ENCODE measurements at regions not wholly inside any gene's neighbourhood (a gene's known extent, or its start where the extent isn't known, plus 50 kb on each side); places are given as distances from the start of the nearest gene placed in this dataset.

DNA sequence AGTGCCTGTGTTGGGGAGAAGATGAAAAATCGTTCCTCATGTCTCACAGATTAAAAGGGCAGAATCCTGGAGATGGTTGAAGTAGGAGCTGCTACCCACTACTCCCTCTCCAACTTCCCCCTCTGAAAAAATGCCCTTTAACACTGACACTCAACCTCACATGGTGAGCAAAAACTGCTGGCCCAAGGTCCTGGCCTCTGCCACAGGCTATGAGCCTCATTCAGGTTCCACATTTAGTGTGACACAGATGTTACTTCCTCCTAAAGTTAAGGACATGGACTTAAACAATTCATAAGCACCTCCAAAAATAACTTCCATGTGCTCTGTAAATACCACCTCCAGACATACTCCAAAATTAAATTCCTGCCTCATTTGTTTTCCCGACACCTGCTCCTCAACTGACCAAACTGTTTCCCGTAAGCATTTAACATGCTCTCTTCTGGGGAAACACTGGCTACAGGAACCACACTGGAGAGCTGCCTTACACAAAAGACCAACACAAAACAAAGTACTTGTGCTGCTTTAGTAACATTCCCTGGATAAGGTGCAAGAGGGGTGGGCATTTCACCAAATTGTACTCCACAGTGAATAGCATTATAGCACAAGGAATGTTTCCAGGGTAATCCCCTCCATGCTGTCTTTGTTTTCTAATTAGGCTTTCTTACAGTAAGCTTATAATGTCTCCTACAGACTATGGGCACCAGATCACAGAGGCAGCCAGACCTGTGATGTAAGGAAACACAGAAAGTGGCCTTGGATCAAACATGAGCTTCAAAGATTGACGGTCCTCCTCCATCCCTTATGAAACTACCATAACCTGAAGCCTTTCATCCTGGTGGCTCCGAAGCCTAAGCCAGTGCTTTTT lies 57.0 kb downstream of the PHLDA1 start:
- no peak for DNase-seq

GRCh38 chr12:75971253-75971652 lies 60.3 kb downstream of the PHLDA1 start:
- DNase-seq: no peak

- no peak for DNase-seq
Observed at GRCh38 chr12:75970310-75970709, 61.3 kb downstream of the PHLDA1 start.

GRCh38 chr12:75969768-75970167 lies 61.8 kb downstream of the PHLDA1 start:
- no peak for DNase-seq

DNA sequence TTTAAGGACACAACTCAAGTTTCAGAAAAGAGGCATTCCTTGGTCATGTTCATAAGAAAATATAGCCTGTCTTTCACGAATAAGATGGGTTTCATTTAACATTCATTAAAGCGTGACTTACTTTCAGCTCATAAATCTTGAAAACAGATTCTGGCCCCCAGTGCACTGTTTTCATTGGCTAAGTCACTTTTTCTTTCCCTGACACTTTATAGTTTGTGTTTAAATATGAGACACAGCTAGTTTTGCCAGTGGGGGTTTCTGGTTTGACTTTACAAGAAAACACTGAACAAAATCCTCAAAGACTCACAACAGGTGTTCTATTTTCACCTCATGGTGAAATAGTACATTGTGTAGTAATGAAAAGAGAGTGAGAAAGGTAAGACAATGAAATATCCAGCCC lies 65.9 kb downstream of the PHLDA1 start:
- no peak for DNase-seq

DNA sequence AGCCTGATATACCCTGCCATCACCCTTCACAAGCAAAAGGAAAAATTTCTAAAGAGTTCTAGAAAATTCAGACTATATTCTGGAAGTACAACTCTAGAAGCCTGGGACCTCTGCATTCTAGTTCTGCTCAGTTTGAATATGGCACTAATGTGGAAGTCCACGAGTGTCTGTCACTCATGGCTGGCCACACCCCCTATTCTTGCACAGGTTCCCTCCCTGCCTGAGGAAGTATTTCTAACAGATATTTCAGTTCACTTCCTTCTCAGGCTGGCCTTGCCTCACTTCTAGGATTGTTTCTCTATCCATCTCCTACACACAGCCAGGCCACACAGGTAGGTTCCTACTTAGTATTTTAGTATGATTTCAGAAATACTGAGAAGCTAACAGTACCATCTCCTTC lies 67.4 kb downstream of the PHLDA1 start:
- no peak for DNase-seq

DNA sequence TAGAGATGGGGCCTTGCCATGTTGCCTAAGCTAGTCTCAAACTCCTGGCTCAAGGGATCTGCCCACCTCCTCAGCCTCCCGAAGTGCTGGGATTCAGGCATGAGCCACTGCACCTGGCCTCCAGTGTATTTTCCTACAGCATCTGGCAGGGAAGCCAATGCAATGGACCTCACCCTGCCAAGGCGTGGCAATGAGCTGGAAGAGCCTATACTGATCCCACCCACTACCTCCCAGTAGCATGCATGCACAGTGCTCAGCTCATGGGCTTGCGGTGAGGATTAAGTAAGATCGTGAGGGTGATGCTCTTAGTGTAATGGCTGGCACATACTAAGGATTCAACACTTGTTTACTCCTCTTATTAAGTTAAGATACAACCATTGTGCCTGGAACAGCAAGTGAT lies 69.7 kb downstream of the PHLDA1 start:
- no peak for DNase-seq

GRCh38 chr12:75960954-75961661 lies 70.5 kb downstream of the PHLDA1 start:
- peak; percentile 25 for DNase-seq

DNA sequence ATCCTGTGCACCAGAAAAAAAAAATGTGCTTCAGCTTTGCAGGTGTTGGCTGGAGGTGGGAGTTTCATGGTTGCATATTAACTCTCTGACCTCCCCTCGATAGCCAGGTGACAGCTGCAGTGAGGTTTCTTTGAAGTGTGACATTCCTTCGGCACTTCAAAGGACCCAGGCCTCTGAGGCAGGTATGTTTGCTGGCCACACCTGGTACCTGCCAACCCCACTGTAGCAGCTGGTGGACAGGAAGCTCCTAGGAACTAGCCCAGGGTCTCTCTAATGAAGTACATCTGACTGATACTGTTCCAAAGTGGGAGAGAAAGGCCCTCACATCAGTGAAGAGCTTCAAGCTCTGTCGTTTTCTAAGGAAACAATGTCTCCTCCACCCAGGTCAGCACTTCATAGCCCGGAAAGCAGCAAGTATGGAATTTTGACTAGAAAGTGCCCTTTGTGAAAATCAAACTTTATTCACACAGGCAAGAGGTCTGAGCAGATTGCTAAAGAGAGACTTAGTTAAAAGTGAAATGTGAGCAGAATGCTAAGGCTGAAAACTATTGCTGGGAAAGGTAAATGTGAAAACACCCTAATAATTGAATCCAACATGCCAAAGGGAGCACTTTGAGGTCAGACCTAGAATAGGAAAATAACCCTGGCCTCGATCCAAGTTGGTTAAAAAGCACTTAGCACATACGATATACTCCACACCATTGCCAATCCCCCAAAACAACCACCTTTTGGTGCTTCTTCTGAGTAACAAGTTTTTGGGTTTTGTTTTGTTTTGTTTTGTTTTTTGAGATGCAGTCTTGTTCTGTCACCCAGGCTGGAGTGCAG lies 71.3 kb downstream of the PHLDA1 start:
- DNase-seq: peak; percentile 76

DNA sequence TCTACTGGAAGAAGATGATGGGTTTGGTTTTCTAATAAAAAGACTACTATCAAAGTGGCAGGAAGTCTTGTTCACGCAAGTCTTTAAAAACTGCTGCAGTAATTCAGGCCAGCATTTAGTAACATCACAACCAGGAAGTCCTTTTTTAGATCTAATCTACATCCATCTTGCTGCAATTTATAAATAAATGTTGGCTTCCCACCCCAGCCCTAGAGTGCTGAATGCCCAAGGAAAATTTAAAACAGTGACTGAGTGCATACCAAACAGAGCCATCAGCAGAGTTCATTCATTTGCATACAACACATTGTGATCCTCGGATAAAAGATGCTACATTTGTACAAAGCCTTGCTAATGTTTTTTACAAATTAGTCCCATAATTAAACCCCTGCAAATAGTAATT lies 72.1 kb downstream of the PHLDA1 start:
- no peak for DNase-seq

DNA sequence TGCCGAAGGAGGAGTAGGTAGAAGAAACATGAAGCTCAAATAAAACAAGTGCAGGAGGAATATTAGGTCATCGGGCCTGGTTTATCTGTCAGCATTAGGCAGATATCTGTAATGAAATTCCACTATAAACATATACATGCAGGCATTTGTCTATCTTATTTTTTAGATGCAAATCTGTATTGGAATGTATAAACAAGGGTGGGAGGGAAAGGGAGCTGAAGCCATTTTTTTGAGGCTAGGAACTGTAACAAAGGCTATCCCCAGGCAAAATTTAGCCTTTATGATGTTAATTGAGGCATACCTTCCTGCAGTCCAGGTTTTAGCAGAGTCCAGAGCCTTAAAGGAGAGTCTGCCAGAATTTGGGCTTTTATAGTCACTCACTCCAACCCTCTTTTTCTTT lies 72.5 kb downstream of the PHLDA1 start:
- DNase-seq: peak; percentile 12

GRCh38 chr12:75955251-75955650 lies 76.3 kb downstream of the PHLDA1 start:
- no peak for DNase-seq

GRCh38 chr12:75954749-75955148 lies 76.8 kb downstream of the PHLDA1 start:
- DNase-seq: no peak

- no peak for DNase-seq
Observed at GRCh38 chr12:75954041-75954440, 77.5 kb downstream of the PHLDA1 start.

DNA sequence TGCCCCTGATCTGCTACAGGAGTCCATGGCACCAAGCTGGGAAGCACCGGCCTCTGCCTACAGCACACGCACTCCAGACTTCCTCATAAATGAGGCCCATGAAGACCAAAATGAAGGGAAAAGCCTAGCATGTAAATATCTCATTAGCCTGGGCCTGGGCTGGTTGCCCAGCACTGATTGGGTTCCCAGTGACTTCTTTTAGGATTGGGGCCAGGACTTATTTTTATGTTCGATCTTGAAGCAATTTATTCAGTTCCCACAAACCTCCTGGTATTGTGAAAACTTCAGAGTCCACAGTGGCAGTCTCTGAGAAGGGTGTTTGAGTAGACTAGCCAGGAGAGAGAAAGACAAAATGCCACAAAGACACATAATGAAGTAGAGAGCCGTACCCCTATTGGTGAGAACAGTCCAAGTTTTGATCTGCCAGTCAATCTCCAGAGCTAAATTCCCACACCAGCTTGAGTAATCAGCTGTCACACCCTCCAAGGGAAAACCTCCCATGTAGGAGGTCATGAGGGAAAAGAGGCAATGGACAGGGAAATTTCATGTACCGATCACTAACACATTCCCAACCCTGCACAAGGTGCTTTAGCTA lies 78.2 kb downstream of the PHLDA1 start:
- DNase-seq: no peak

GRCh38 chr12:75951399-75952278 lies 79.9 kb downstream of the PHLDA1 start:
- no peak for DNase-seq

DNA sequence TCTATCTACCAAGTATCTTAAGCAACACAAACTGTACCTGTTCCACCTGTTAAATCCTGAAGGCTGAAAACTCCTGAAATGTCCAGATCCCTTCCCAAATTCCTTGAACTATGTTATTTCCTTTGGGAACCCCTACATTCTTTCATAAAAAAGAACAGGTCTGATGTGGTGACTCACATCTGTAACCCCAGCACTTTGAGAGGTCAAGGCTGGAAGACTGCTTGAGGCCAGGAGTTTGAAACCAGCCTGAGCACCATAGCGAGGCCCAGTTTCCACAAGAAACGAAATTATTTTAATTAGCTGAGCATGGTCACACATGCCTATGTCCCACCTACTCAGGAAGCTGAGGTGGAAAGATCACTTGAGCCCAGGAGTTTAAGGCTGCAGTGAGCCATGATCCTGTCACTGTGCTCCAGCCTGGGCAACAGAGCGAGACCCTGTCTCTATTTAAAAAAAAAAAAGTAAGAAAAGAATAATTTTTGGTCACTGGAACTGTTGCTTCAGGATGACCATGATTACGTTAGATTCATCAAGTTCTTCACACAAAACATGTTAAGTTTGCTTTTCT lies 84.3 kb downstream of the PHLDA1 start:
- no peak for DNase-seq

DNA sequence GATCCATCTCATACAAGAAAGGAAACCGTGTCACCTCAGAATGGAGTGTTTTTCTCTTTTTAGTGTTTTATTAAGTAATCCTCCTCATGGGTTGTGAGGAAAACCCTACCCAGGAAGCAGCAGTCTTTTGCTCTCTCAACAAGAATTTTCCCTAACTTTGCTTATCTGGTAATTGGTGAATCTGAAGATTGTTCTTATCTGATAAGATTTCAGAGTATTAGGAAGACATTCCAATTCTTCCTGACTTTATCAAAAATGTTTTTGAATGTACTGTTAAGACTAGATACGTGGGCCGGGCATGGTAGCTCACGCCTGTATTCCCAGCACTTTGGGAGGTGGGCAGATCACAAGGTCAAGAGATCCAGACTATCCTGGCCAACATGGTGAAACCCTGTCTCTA lies 86.0 kb downstream of the PHLDA1 start:
- DNase-seq: no peak

DNA sequence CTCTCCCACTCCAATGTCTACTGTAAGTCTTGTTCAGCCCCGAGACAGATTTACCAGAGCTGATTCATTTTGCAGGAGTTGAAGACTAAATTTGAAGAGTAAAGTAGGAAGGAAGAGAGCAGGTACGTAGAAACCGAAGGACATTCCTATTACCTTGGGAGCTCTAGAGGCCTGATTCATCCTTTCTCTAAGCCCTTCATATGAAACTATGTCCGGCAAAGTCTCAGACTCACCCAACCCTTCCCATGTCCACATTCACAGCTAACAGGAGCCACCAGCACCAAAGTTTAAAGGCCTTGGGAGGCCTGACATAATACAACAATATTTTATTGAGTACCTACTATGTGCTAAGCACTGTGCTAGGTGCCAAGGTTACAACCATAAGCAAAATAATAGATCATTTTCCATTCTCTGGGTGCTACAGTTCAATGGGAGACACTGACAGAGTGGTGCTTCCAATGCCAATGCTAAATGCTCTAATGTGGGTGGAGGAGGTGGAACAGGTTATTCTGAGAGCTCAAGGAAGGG lies 86.6 kb downstream of the PHLDA1 start:
- no peak for DNase-seq

DNA sequence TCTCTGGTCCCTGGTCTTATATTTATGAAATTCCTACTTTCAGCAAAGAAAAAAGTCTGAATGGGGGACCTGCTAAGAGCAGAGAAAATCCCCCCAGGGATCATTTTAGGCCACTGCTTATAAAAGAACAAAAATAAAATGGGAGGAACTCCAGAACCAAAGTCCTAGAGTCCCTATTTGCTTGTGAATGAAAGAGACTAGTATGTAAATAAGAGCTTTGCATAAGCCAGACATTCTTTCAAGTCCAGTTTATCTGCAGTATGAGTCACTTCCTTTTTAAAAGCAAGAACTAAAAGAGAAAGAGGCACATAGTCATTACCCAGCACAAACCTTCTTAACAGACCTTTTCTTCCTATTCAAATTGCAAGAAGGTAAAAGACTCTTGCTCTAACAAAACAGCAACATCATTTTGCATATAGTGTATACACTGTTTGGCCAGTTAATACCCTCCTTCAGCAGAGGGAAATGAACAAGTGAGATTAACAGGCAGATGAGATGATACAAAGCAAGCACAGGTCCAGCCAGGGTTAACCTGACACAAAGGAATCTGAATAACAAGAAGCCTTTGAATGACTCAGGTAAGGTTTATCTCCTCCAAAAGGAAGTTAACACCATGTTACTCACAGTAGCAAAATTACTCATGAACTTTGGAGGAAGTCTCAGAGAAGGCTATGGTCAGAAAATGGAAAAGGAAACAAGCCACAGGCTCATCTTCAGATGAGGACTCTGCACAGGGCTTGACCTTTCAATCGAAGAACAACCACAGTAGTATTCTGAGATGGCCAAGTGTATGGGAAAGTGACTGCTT lies 87.3 kb downstream of the PHLDA1 start:
- DNase-seq: peak; percentile 59

- DNase-seq: peak; percentile 21
Observed at GRCh38 chr12:75943730-75944096, 87.9 kb downstream of the PHLDA1 start.
